ENCODE measurements at regions not wholly inside any gene's neighbourhood (a gene's known extent, or its start where the extent isn't known, plus 50 kb on each side); places are given as distances from the start of the nearest gene placed in this dataset.

- Mint-ChIP-seq H3K4me3 (no peak overlapping the region), H3K36me3 (ENCODE audit: low read depth) (no peaks in the 10 kb centered on the region), H3K4me1 (ENCODE audit: low read depth) (no peaks in the 10 kb centered on the region), H3K27me3 (ENCODE audit: low read depth) (peaks cover 5% of the 10 kb centered on the region), H3K9me3 (peaks cover 13% of the 10 kb centered on the region), H3K27ac (no peak overlapping the region)
- CTCF ChIA-PET: interaction anchor here (0.8 to 2.1 kb wide), 2 partner anchors 24 to 160 kb away, joined by 3 to 8 read pairs; no protein-coding TSS in a partner anchor
- DNase-seq: no peak
- intact Hi-C loops (cut with micrococcal nuclease): no loop called here
Observed at GRCh38 chr18:42137693-42138375, 182.8 kb downstream of the PIK3C3 start.

- no peaks in the 10 kb centered on the region for H3K4me1 Mint-ChIP-seq (ENCODE audit: low read depth)
- H3K9me3 Mint-ChIP-seq: peaks cover 16% of the 10 kb centered on the region
- H3K4me3 Mint-ChIP-seq: no peak overlapping the region
- H3K27me3 Mint-ChIP-seq (ENCODE audit: low read depth): peaks cover 5% of the 10 kb centered on the region
- CTCF ChIA-PET: interaction anchor here (1.4 kb wide), 1 partner anchor 27 kb away, joined by 4 read pairs; no protein-coding TSS in a partner anchor
- intact Hi-C loops (cut with micrococcal nuclease): no loop called here
- H3K27ac Mint-ChIP-seq: no peak overlapping the region
- no peaks in the 10 kb centered on the region for H3K36me3 Mint-ChIP-seq (ENCODE audit: low read depth)
- DNase-seq: no peak
Observed at GRCh38 chr18:42141439-42141838, 186.4 kb downstream of the PIK3C3 start.

DNA sequence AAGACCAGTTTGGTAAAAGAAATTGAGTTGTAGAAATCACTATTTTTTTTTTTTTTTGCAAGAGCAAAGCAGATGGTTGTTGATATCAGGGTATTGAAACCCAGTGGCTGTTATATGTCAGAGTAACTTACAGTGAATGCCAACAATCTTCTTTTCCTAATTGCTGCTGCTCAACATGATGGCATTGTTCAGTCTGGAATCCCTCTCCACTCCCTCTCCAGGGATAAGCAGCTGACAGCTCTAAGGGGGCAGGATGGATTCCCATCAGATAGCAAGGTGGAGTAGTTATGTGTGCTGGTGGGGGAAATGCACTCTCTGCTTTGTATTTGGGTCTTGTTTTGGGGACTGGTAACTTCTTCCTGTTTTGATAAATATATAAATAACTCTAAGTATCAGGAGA, 200.0 kb downstream of the PIK3C3 start:
- H3K27me3 Mint-ChIP-seq (ENCODE audit: low read depth): no peaks in the 10 kb centered on the region
- no peak overlapping the region for H3K4me3 Mint-ChIP-seq
- intact Hi-C loops (cut with micrococcal nuclease): no loop called here
- no peak for DNase-seq
- H3K4me1 Mint-ChIP-seq (ENCODE audit: low read depth): no peaks in the 10 kb centered on the region
- CTCF ChIA-PET: interaction anchor here (0.7 kb wide), 1 partner anchor 41 kb away, joined by 4 read pairs; no protein-coding TSS in a partner anchor
- H3K27ac Mint-ChIP-seq: no peak overlapping the region
- no peaks in the 10 kb centered on the region for H3K36me3 Mint-ChIP-seq (ENCODE audit: low read depth)
- H3K9me3 Mint-ChIP-seq: no peaks in the 10 kb centered on the region

DNA sequence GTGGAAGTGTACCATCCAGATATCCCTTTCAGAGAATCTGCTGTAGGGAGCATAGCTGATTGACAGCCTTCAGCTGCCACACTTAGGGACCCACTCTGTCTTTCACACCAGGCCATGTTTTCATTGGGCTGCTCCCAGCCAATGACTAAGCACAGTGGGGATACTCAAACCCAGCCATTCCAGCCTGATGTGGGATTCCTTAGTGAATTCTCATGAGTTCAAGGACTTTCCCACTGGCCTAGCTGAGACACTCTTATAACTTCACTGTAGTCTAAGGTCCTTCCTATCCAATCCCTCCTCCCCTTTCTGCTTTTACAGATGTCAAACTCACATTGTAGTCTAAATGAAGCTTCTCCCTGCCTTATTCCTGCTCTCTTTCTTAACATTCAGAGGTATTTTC, 201.2 kb downstream of the PIK3C3 start:
- H3K27me3 Mint-ChIP-seq (ENCODE audit: low read depth): no peaks in the 10 kb centered on the region
- CTCF ChIA-PET: no interaction called here
- H3K9me3 Mint-ChIP-seq: no peaks in the 10 kb centered on the region
- no peaks in the 10 kb centered on the region for H3K36me3 Mint-ChIP-seq (ENCODE audit: low read depth)
- no peak overlapping the region for H3K4me3 Mint-ChIP-seq
- no peaks in the 10 kb centered on the region for H3K4me1 Mint-ChIP-seq (ENCODE audit: low read depth)
- H3K27ac Mint-ChIP-seq: no peak overlapping the region
- intact Hi-C loops (cut with micrococcal nuclease): no loop called here
- no peak for DNase-seq

DNA sequence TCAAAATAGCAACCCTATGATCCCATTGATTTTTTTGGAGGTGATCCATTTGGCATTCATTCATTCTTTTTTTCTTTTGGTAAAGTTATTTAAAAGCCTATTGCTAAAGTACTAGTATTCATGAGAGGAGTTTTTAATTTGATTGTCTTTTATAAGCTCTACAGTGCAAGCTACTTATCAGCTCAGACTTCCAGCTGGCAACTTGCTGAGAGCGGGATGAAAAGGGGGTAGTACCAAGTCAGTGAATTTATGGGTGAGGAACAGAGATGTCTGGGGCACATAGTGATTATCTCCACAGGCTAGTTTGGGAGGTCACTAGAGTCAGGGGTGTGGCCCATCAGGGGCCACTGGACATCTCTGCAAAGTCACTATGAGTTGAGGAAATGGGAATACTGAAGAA, 202.4 kb downstream of the PIK3C3 start:
- CTCF ChIA-PET: no interaction called here
- Mint-ChIP-seq H3K4me1 (ENCODE audit: low read depth) (no peaks in the 10 kb centered on the region), H3K27ac (no peak overlapping the region), H3K4me3 (no peak overlapping the region), H3K9me3 (no peaks in the 10 kb centered on the region), H3K27me3 (ENCODE audit: low read depth) (no peaks in the 10 kb centered on the region), H3K36me3 (ENCODE audit: low read depth) (no peaks in the 10 kb centered on the region)
- intact Hi-C loops (cut with micrococcal nuclease): no loop called here
- DNase-seq: no peak

DNA sequence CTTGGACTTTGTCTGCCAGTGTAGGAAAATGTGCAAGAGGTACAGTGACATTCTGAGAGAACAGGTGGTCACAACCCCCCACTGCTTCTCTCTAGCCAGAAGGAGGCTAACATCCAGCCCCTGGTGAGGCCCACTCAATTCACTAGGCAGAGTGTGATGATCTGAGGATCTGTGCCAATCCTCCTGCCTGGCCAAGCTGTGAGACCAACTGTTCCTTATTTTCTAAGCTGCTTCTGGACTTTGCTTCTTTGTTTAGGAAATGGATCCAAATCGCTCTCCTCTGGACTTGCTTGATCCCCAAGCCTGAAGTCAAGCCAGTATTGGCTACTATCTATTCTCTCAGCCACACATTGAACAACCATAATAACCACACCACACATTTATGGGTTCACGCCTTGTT, 202.8 kb downstream of the PIK3C3 start:
- Mint-ChIP-seq H3K27ac (no peak overlapping the region), H3K4me1 (ENCODE audit: low read depth) (no peaks in the 10 kb centered on the region), H3K27me3 (ENCODE audit: low read depth) (no peaks in the 10 kb centered on the region), H3K36me3 (ENCODE audit: low read depth) (no peaks in the 10 kb centered on the region), H3K4me3 (no peak overlapping the region), H3K9me3 (no peaks in the 10 kb centered on the region)
- intact Hi-C loops (cut with micrococcal nuclease): no loop called here
- DNase-seq: no peak
- CTCF ChIA-PET: no interaction called here

- DNase-seq: no peak
- Mint-ChIP-seq H3K4me1 (ENCODE audit: low read depth) (no peaks in the 10 kb centered on the region), H3K36me3 (ENCODE audit: low read depth) (no peaks in the 10 kb centered on the region), H3K27ac (no peak overlapping the region), H3K9me3 (no peaks in the 10 kb centered on the region), H3K4me3 (no peak overlapping the region), H3K27me3 (ENCODE audit: low read depth) (no peaks in the 10 kb centered on the region)
- intact Hi-C loops (cut with micrococcal nuclease): no loop called here
- CTCF ChIA-PET: no interaction called here
Observed at GRCh38 chr18:42159146-42159545, 204.1 kb downstream of the PIK3C3 start.

DNA sequence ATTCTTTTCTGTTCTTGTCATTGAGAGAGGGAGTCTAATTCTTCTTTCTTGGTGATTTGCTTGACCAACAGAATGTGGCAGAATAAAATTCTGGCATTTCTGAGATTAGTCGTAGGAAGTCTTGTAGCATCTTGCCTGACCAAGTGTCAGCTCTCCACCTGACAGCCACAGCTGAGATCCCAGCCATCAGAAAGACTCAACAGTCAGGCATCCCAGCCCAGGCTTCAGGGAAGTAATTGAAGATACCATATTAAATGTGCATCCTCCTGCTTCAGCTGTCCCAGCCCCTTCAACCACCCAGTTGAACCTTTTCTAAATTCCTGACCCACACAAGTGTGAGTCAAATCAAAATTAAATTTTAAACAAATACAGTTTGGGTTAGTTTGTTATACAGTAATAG, 208.3 kb downstream of the PIK3C3 start:
- Mint-ChIP-seq H3K36me3 (ENCODE audit: low read depth) (no peaks in the 10 kb centered on the region), H3K4me1 (ENCODE audit: low read depth) (no peaks in the 10 kb centered on the region), H3K27me3 (ENCODE audit: low read depth) (no peaks in the 10 kb centered on the region), H3K27ac (no peak overlapping the region), H3K4me3 (no peak overlapping the region), H3K9me3 (no peaks in the 10 kb centered on the region)
- no peak for DNase-seq
- intact Hi-C loops (cut with micrococcal nuclease): no loop called here
- CTCF ChIA-PET: no interaction called here

GRCh38 chr18:42164556-42164955, 209.5 kb downstream of the PIK3C3 start:
- Mint-ChIP-seq H3K27ac (no peak overlapping the region), H3K9me3 (no peaks in the 10 kb centered on the region), H3K36me3 (ENCODE audit: low read depth) (no peaks in the 10 kb centered on the region), H3K4me3 (no peak overlapping the region), H3K27me3 (ENCODE audit: low read depth) (peaks cover 2% of the 10 kb centered on the region), H3K4me1 (ENCODE audit: low read depth) (no peaks in the 10 kb centered on the region)
- DNase-seq: no peak
- CTCF ChIA-PET: no interaction called here
- intact Hi-C loops (cut with micrococcal nuclease): no loop called here

DNA sequence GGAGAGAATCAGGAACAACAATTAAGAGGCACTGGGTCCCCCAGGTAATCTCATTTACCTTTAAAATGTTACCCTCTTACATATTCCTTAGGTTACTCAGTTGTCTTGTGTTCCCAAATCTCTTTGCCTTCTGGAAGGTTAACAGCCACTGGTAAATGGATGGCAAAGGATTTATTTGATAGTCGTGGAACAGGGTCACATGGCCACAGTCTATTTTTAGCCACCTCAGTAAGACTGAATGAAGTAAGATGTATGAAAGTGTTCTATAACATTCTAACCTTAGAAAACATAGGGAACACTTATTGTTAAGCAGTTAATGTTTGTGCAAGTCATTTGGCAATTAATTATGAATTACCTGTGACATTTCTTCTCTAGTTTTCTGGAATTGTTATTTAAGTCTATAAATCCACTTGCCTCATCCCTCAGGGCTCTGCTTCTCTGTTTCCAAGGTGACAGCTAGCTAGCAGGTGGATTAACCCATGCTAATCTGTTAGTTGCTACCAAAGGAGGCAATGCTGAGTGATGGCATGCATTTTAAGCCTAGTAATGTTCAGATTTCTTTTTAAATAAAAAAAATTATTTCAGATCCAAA, 211.0 kb downstream of the PIK3C3 start:
- no peak for DNase-seq
- H3K27me3 Mint-ChIP-seq (ENCODE audit: low read depth): peaks cover 2% of the 10 kb centered on the region
- H3K36me3 Mint-ChIP-seq (ENCODE audit: low read depth): no peaks in the 10 kb centered on the region
- H3K4me1 Mint-ChIP-seq (ENCODE audit: low read depth): no peaks in the 10 kb centered on the region
- no peak overlapping the region for H3K4me3 Mint-ChIP-seq
- CTCF ChIA-PET: interaction anchor here (0.6 kb wide), 1 partner anchor 139 kb away, joined by 4 read pairs; no protein-coding TSS in a partner anchor
- H3K27ac Mint-ChIP-seq: no peak overlapping the region
- H3K9me3 Mint-ChIP-seq: no peaks in the 10 kb centered on the region
- intact Hi-C loops (cut with micrococcal nuclease): no loop called here

GRCh38 chr18:42168487-42168886, 213.5 kb downstream of the PIK3C3 start:
- CTCF ChIA-PET: no interaction called here
- intact Hi-C loops (cut with micrococcal nuclease): no loop called here
- no peaks in the 10 kb centered on the region for H3K4me1 Mint-ChIP-seq (ENCODE audit: low read depth)
- H3K4me3 Mint-ChIP-seq: no peak overlapping the region
- no peak for DNase-seq
- no peaks in the 10 kb centered on the region for H3K36me3 Mint-ChIP-seq (ENCODE audit: low read depth)
- peaks cover 2% of the 10 kb centered on the region for H3K27me3 Mint-ChIP-seq (ENCODE audit: low read depth)
- no peaks in the 10 kb centered on the region for H3K9me3 Mint-ChIP-seq
- no peak overlapping the region for H3K27ac Mint-ChIP-seq

- no peak overlapping the region for H3K27ac Mint-ChIP-seq
- no peaks in the 10 kb centered on the region for H3K4me1 Mint-ChIP-seq (ENCODE audit: low read depth)
- CTCF ChIA-PET: no interaction called here
- peaks cover 2% of the 10 kb centered on the region for H3K27me3 Mint-ChIP-seq (ENCODE audit: low read depth)
- H3K36me3 Mint-ChIP-seq (ENCODE audit: low read depth): no peaks in the 10 kb centered on the region
- no peak for DNase-seq
- intact Hi-C loops (cut with micrococcal nuclease): no loop called here
- no peak overlapping the region for H3K4me3 Mint-ChIP-seq
- H3K9me3 Mint-ChIP-seq: no peaks in the 10 kb centered on the region
Observed at GRCh38 chr18:42168907-42169306, 213.9 kb downstream of the PIK3C3 start.

GRCh38 chr18:42174909-42175308, 219.9 kb downstream of the PIK3C3 start:
- CTCF ChIA-PET: no interaction called here
- Mint-ChIP-seq H3K36me3 (ENCODE audit: low read depth) (no peaks in the 10 kb centered on the region), H3K27ac (no peak overlapping the region), H3K4me3 (no peak overlapping the region), H3K9me3 (no peaks in the 10 kb centered on the region), H3K27me3 (ENCODE audit: low read depth) (no peaks in the 10 kb centered on the region), H3K4me1 (ENCODE audit: low read depth) (no peaks in the 10 kb centered on the region)
- intact Hi-C loops (cut with micrococcal nuclease): no loop called here
- no peak for DNase-seq

All from activated naive CD4-positive, alpha-beta T cell treated with anti-CD3 and anti-CD28 coated beads for 36 hours (primary cell).